GM12878 (cell line): ENCODE measurements at regions not wholly inside any gene's neighbourhood (a gene's known extent, or its start where the extent isn't known, plus 50 kb on each side); places are given as distances from the start of the nearest gene placed in this dataset.

ENCODE experiments used
- CEBPZ ChIP-seq: fragments of 150-350 bp; IDR thresholded peaks from 2 replicates; pipeline ENCODE4 v1.6.1; 2016; ENCODE audit warnings: low read depth, low read length
- CHD1 ChIP-seq: IDR thresholded peaks from 2 replicates; pipeline ENCODE4 v1.6.1; 2012; ENCODE audit warnings: low read depth, low read length, improper control_type of control experiment
- TCF3 ChIP-seq: IDR thresholded peaks from 2 replicates; pipeline ENCODE4 v1.6.1; 2012; ENCODE audit warnings: low read depth, mild to moderate bottlenecking, low read length, borderline replicate concordance; ENCODE audit not compliant: insufficient read depth
- TCF7 ChIP-seq: IDR thresholded peaks from 2 replicates; pipeline ENCODE4 v1.6.1; 2014; ENCODE audit warnings: antibody characterized with exemption, borderline replicate concordance
- TF ChIP-seq, protein P1 (sequence below), 3 experiments: IDR thresholded peaks in 2 of 3; conservative IDR thresholded peaks in 1 of 3; 2 replicates each; pipeline ENCODE4 v1.5.1; 2011; ENCODE audit warnings: low read depth in 3 of 3, low read length in 3 of 3, mild to moderate bottlenecking in 3 of 3, control low read depth in 2 of 3, moderate library complexity in 2 of 3, inconsistent platforms in 1 of 3, mixed read lengths in 1 of 3; ENCODE audit not compliant: control insufficient read depth in 2 of 3, insufficient read depth in 1 of 3; ENCODE audit errors: extremely low read depth in 1 of 3

DNA sequence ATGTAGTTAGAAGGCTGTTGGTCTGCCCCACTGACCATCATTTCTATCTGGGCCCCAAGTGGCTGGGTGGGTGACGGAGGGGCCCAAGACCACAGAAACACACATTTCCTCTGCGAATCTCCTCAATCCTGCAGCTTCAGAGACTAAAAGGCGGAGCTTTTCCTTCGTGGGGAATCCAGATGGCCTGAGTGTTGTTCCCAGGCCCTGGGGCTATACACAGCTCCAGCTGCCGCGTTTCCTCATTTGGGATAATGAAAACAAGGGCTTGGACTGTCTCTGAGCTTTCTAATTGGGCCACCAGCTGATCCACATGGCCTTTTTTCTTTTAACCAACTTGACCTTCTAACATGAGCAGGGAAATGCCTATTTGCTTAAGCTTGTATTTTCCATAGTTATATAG is 339.9 kb downstream of the CXCL12 start:
- TF ChIP-seq TCF3: no peak
- TF ChIP-seq, protein P1, sequence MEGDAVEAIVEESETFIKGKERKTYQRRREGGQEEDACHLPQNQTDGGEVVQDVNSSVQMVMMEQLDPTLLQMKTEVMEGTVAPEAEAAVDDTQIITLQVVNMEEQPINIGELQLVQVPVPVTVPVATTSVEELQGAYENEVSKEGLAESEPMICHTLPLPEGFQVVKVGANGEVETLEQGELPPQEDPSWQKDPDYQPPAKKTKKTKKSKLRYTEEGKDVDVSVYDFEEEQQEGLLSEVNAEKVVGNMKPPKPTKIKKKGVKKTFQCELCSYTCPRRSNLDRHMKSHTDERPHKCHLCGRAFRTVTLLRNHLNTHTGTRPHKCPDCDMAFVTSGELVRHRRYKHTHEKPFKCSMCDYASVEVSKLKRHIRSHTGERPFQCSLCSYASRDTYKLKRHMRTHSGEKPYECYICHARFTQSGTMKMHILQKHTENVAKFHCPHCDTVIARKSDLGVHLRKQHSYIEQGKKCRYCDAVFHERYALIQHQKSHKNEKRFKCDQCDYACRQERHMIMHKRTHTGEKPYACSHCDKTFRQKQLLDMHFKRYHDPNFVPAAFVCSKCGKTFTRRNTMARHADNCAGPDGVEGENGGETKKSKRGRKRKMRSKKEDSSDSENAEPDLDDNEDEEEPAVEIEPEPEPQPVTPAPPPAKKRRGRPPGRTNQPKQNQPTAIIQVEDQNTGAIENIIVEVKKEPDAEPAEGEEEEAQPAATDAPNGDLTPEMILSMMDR (IDR thresholded peaks at IDR 0.05 in 2 of 3, conservative IDR thresholded peaks at IDR 0.05 in 1 of 3; ENCODE audit: control insufficient read depth in 2 of 3, extremely low read depth in 1 of 3, insufficient read depth in 1 of 3, low read depth in 3 of 3, low read length in 3 of 3): no peak
- no peak for TF ChIP-seq CEBPZ
- TF ChIP-seq TCF7: no peak
- no peak for TF ChIP-seq CHD1
